Activated B cell treated with CpG ODN at 0.5 μM for 24 hours (primary cell): ENCODE measurements at regions not wholly inside any gene's neighbourhood (a gene's known extent, or its start where the extent isn't known, plus 50 kb on each side); places are given as distances from the start of the nearest gene placed in this dataset.

Experiments
- ATAC-seq: fragments of 200-7000 bp; cut with Tn5 transposase; one replicate; pipeline ENCODE4 v1.10.0; 2021; ENCODE audit warnings: low read depth, mild to moderate bottlenecking, moderate library complexity
- CTCF ChIA-PET: fragments of 350-600 bp; sonication (Branson Sonifier 250); formaldehyde crosslinking; loops from one replicate; lab custom pipeline; 2021; ENCODE audit warnings: antibody characterized with exemption; lab: Charles Lee
- POLR2A ChIA-PET: fragments of 350-600 bp; sonication (Branson Sonifier 250); formaldehyde crosslinking; loops from one replicate; lab custom pipeline; 2021; ENCODE audit warnings: antibody characterized with exemption; lab: Charles Lee
- DNase-seq: peaks from one replicate; pipeline ENCODE4 v3.0.0; 2022
- H3K27ac Mint-ChIP-seq: one replicate; pipeline ENCODE4 v1.8.0; 2020; ENCODE audit warnings: mixed read lengths
- H3K27me3 Mint-ChIP-seq: one replicate; pipeline ENCODE4 v1.8.0; 2021; ENCODE audit warnings: mixed read lengths
- H3K36me3 Mint-ChIP-seq: one replicate; pipeline ENCODE4 v1.8.0; 2021; ENCODE audit warnings: low read depth, mixed read lengths
- H3K4me1 Mint-ChIP-seq: one replicate; pipeline ENCODE4 v1.8.0; 2021; ENCODE audit warnings: mixed read lengths
- H3K4me3 Mint-ChIP-seq: one replicate; pipeline ENCODE4 v1.8.0; 2020; ENCODE audit warnings: mild to moderate bottlenecking, mixed read lengths
- H3K9me3 Mint-ChIP-seq: one replicate; pipeline ENCODE4 v1.8.0; 2020; ENCODE audit warnings: mixed read lengths
- CTCF ChIP-seq: fragments of 200-600 bp; IDR thresholded peaks from one replicate; pipeline ENCODE4 v1.8.0; 2022; ENCODE audit warnings: antibody characterized with exemption, mild to moderate bottlenecking
- intact Hi-C: fragments of 100-400 bp; cut with micrococcal nuclease; formaldehyde crosslinking; loops from one replicate; pipeline ENCODE4 v1.15.1; 2024

- intact Hi-C loops = no loop called here
- DNase-seq (no peak), ATAC-seq (no peak)
- CTCF ChIA-PET = no interaction called here
- POLR2A ChIA-PET = no interaction called here
- Mint-ChIP-seq H3K9me3 (no peaks in the 10 kb centered on the region), H3K4me1 (peaks cover 3% of the 10 kb centered on the region), H3K27ac (no peak overlapping the region), H3K36me3 (no peaks in the 10 kb centered on the region), H3K4me3 (no peak overlapping the region), H3K27me3 (peaks cover 18% of the 10 kb centered on the region)
- no peak for TF ChIP-seq CTCF
Observed at GRCh38 chr17:31746884-31747495, 112.1 kb downstream of the COPRS start.

- POLR2A ChIA-PET = no interaction called here
- no peak overlapping the region for H3K27ac Mint-ChIP-seq
Observed at GRCh38 chr17:31745964-31746600, 113.0 kb downstream of the COPRS start.

GRCh38 chr17:31744511-31744951 is 114.5 kb downstream of the COPRS start:
- Mint-ChIP-seq H3K4me1 (peaks cover 3% of the 10 kb centered on the region), H3K27ac (no peak overlapping the region), H3K4me3 (no peak overlapping the region), H3K27me3 (peaks cover 22% of the 10 kb centered on the region), H3K36me3 (no peaks in the 10 kb centered on the region), H3K9me3 (no peaks in the 10 kb centered on the region)
- TF ChIP-seq CTCF = no peak
- ChIA-PET POLR2A (interaction anchor here (0.5 to 0.6 kb wide), 2 partner anchors 270 kb away, joined by 3 to 4 read pairs; no protein-coding TSS in a partner anchor), CTCF (interaction anchor here (0.9 kb wide), 1 partner anchor 98 kb away, joined by 3 read pairs; no protein-coding TSS in a partner anchor)
- ATAC-seq (no peak), DNase-seq (no peak)
- intact Hi-C loops = no loop called here

More at GRCh38 chr17:31745964-31746600, 113.0 kb downstream of the COPRS start:
- TF ChIP-seq CTCF = no peak
- no peak overlapping the region for H3K4me3 Mint-ChIP-seq
- H3K36me3 Mint-ChIP-seq = no peaks in the 10 kb centered on the region
- H3K27me3 Mint-ChIP-seq = peaks cover 20% of the 10 kb centered on the region
- H3K9me3 Mint-ChIP-seq = no peaks in the 10 kb centered on the region
- ATAC-seq (no peak), DNase-seq (no peak)
- peaks cover 3% of the 10 kb centered on the region for H3K4me1 Mint-ChIP-seq
- CTCF ChIA-PET = no interaction called here
- intact Hi-C loops = no loop called here

- ChIA-PET POLR2A (interaction anchor here (0.6 kb wide), 2 partner anchors 13 to 269 kb away, joined by 3 read pairs; no protein-coding TSS in a partner anchor), CTCF (interaction anchor here (0.9 kb wide), 1 partner anchor 99 kb away, joined by 3 read pairs; no protein-coding TSS in a partner anchor)
- ATAC-seq (no peak), DNase-seq (no peak)
- Mint-ChIP-seq H3K36me3 (no peaks in the 10 kb centered on the region), H3K27ac (no peak overlapping the region), H3K27me3 (peaks cover 22% of the 10 kb centered on the region), H3K9me3 (no peaks in the 10 kb centered on the region), H3K4me3 (no peak overlapping the region), H3K4me1 (peaks cover 3% of the 10 kb centered on the region)
- intact Hi-C loops = no loop called here
- TF ChIP-seq CTCF = no peak
Observed at GRCh38 chr17:31743797-31744196, 115.2 kb downstream of the COPRS start.

GRCh38 chr17:31741371-31741770 is 117.7 kb downstream of the COPRS start:
- intact Hi-C loops = no loop called here
- TF ChIP-seq CTCF = no peak
- peaks cover 3% of the 10 kb centered on the region for H3K4me1 Mint-ChIP-seq
- POLR2A ChIA-PET = no interaction called here
- no peaks in the 10 kb centered on the region for H3K36me3 Mint-ChIP-seq
- H3K4me3 Mint-ChIP-seq = no peak overlapping the region
- no peak for ATAC-seq
- no peak overlapping the region for H3K27ac Mint-ChIP-seq
- H3K9me3 Mint-ChIP-seq = peaks cover 3% of the 10 kb centered on the region
- H3K27me3 Mint-ChIP-seq = peaks cover 29% of the 10 kb centered on the region
- CTCF ChIA-PET = no interaction called here
- DNase-seq = no peak
